ENCODE measurements at regions not wholly inside any gene's neighbourhood (a gene's known extent, or its start where the extent isn't known, plus 50 kb on each side); places are given as distances from the start of the nearest gene placed in this dataset.

DNA sequence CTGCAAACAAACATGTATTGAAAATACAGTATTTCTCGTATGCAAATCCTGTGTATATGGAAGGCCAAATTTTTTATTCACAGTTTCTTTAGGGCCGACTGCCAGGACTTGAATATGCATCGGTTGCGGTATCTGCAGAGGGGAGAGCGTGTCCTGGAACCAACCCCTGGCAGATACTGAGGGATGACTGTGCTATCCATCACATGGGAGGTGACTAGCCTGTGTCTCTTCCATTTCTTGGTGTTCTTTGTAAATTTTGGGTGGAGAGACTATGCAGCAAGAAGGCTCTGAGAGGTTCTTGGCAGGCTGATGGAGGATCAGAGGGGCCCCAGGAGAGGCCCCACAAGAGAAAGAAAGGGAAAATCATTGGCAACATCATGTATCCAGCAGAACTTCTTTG, 384.3 kb downstream of the YTHDC2 start:
- Histone ChIP-seq H3K4me3 (ENCODE audit: low read length) (no peak overlapping the region), H2AFZ (ENCODE audit: low read depth, low read length) (no peak overlapping the region), H3K27me3 (ENCODE audit: insufficient read depth, low read length) (peaks cover 2% of the 10 kb centered on the region), H3K4me1 (ENCODE audit: insufficient read depth, low read length) (no peaks in the 10 kb centered on the region), H3K9me3 (ENCODE audit: low read length) (no peaks in the 10 kb centered on the region), H3K36me3 (ENCODE audit: insufficient read depth, low read length) (no peaks in the 10 kb centered on the region)

DNA sequence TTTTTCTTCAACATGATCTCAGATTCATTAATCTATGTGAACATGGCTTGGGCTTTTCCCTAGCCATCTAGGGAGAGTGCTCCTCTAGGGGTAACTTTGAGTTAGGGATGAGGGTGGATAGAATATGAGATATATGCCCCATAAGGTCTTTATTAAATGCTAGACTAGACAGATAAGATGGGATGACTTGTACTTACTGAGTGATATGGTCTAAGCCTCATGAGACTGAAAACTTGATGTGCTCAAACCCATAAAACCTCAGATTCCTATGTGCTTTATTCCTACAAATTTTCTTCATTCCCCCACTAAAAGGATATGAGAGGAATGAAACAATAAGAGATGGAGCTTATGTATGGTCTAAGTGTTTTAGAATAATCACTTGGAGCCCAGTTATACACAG, 386.6 kb downstream of the YTHDC2 start:
- Histone ChIP-seq H3K4me1 (ENCODE audit: insufficient read depth, low read length) (no peaks in the 10 kb centered on the region), H2AFZ (ENCODE audit: low read depth, low read length) (no peak overlapping the region), H3K27me3 (ENCODE audit: insufficient read depth, low read length) (peaks cover 2% of the 10 kb centered on the region), H3K4me3 (ENCODE audit: low read length) (no peak overlapping the region), H3K36me3 (ENCODE audit: insufficient read depth, low read length) (no peaks in the 10 kb centered on the region), H3K9me3 (ENCODE audit: low read length) (no peaks in the 10 kb centered on the region)

DNA sequence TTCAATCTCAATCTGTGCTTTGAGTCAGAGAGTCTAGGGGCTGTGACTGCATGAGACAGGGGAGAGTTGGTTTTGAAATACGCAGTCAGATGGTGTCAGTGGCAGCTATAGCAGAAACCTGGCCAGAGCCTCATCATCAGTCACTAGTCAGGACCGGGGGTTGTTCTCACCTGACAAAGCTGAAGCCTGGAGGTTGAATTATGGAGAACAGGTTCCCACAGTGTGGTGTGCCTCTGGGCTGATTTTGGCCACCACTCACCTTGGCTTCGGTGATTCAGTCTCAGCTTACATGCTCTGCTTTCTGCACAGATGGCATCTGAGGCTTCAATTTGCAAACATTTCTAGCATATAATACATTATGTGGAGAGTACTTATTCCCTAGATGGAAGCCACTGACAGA, 387.3 kb downstream of the YTHDC2 start:
- no peak overlapping the region for H2AFZ ChIP-seq (ENCODE audit: low read depth, low read length)
- no peak overlapping the region for H3K4me3 ChIP-seq (ENCODE audit: low read length)
- peaks cover 2% of the 10 kb centered on the region for H3K27me3 ChIP-seq (ENCODE audit: insufficient read depth, low read length)
- no peaks in the 10 kb centered on the region for H3K4me1 ChIP-seq (ENCODE audit: insufficient read depth, low read length)
- H3K36me3 ChIP-seq (ENCODE audit: insufficient read depth, low read length): no peaks in the 10 kb centered on the region
- H3K9me3 ChIP-seq (ENCODE audit: low read length): no peaks in the 10 kb centered on the region

DNA sequence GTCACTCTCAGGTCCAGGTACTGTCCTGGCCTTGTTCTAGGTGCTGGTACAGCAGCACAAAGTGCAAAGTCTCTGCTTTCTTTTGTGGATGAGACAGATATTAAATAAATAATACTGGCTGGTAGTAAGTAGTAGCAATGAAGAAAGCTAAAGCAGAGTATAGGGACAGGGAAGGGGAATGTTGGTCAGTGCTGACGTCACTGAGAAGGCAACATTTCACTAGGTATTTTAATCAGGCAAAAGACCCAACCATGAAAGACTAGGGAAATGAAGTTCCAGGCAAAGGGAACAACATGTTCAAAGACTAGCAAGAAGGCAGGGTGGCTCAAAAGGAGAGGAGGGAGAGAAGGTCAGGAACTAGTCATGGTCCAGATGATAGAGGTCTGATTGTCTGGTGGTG, 388.2 kb downstream of the YTHDC2 start:
- no peak overlapping the region for H3K4me3 ChIP-seq (ENCODE audit: low read length)
- no peaks in the 10 kb centered on the region for H3K27me3 ChIP-seq (ENCODE audit: insufficient read depth, low read length)
- no peaks in the 10 kb centered on the region for H3K36me3 ChIP-seq (ENCODE audit: insufficient read depth, low read length)
- no peak overlapping the region for H2AFZ ChIP-seq (ENCODE audit: low read depth, low read length)
- H3K4me1 ChIP-seq (ENCODE audit: insufficient read depth, low read length): no peaks in the 10 kb centered on the region
- no peaks in the 10 kb centered on the region for H3K9me3 ChIP-seq (ENCODE audit: low read length)

DNA sequence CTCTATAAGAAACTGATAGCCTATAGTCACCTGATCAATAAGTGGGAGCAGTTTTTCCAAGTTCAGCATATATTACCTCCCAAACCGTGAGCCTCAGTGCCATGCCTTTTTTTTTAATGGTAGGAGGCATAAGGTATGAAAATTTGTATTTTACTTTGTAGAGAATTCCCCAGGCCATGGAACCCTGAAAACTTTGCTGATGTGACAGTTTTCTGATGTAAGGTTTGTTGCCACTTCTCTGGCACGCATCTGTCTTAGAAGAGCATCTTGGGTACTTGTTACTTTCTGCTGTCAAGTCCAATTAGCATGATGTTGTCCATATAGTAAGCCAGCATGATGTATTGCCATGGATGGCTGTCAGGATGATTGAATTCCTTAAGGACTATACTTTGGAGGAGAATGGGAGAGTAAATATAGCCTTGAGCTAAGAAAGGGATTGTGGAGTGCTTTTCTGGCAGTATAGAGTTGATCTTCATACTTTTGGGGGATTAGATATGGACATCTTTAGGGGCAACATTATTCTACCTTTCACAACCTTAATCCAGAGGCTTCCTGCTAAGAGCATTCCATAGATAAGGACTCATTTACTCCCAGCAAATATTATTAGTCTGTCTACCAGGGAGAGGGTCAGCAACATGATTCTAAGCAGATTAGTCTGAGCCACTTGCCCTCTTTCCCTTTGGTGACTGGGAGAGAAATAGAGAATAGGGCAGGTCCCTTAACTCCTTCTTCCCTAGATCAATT, 389.6 kb downstream of the YTHDC2 start:
- H3K9me3 ChIP-seq (ENCODE audit: low read length): no peaks in the 10 kb centered on the region
- H3K27me3 ChIP-seq (ENCODE audit: insufficient read depth, low read length): no peaks in the 10 kb centered on the region
- H3K4me1 ChIP-seq (ENCODE audit: insufficient read depth, low read length): no peaks in the 10 kb centered on the region
- no peak overlapping the region for H3K4me3 ChIP-seq (ENCODE audit: low read length)
- H3K36me3 ChIP-seq (ENCODE audit: insufficient read depth, low read length): no peaks in the 10 kb centered on the region
- no peak overlapping the region for H2AFZ ChIP-seq (ENCODE audit: low read depth, low read length)

DNA sequence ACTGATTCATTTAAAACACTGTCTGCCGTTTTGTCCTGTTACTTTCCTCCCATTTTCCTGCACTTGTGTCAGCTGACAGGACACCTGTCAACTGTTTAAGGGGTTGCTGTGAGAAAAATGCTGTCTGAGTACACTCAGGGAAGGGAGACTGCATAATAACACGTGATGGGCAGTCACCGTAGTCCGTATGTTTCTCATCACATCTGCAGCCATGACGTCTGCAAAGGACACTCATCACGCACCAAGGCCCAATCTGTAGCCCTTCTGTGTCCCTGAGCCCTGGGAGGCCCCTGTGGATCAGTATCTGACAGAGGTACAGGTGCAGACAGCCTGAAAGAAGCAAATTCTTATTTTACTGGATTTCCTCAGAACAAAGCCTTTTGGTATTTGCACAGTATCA, 396.3 kb downstream of the YTHDC2 start:
- Histone ChIP-seq H2AFZ (ENCODE audit: low read depth, low read length) (no peak overlapping the region), H3K36me3 (ENCODE audit: insufficient read depth, low read length) (no peaks in the 10 kb centered on the region), H3K4me3 (ENCODE audit: low read length) (no peak overlapping the region), H3K27me3 (ENCODE audit: insufficient read depth, low read length) (no peaks in the 10 kb centered on the region), H3K9me3 (ENCODE audit: low read length) (no peaks in the 10 kb centered on the region), H3K4me1 (ENCODE audit: insufficient read depth, low read length) (no peaks in the 10 kb centered on the region)

DNA sequence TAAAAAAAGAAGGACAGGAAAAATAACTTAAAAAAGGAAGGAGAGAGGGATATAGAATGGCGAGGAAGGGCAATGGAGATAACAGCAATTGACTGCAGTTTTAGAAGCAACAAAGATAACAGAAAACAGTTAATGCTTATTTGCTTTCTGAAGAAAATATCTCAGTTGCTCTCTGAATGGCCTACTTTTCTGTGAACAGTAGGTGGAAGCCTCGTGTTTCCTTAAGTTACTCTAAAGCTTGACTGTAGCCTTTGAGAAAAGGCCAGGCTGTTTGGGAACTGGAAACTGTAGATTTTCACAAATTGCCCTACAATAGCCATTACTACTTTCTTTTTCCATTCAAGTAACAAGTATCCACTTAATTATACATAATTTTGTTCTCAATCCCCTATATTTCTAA, 404.5 kb downstream of the YTHDC2 start:
- Histone ChIP-seq H3K4me1 (ENCODE audit: insufficient read depth, low read length) (no peaks in the 10 kb centered on the region), H2AFZ (ENCODE audit: low read depth, low read length) (no peak overlapping the region), H3K9me3 (ENCODE audit: low read length) (no peaks in the 10 kb centered on the region), H3K27me3 (ENCODE audit: insufficient read depth, low read length) (no peaks in the 10 kb centered on the region), H3K36me3 (ENCODE audit: insufficient read depth, low read length) (no peaks in the 10 kb centered on the region), H3K4me3 (ENCODE audit: low read length) (no peak overlapping the region)

DNA sequence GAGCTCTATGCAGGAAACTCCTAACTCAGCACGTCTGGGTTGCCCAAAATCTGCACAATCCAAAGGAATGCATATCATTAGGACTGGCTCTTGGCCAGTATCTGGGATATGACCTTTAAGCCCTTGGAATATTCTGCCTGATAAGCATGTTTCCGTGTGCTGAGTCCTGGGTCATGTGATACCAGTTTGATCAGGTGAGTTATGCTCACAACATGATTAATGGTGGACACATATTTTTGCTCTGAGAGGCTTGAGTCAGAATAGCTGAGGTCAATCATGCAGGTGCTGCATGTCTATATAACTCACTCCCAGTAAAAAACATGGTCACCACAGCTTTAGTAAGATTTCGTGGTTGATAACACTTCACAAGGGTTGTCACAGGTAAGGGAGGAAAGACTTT, 408.8 kb downstream of the YTHDC2 start:
- H3K4me1 ChIP-seq (ENCODE audit: insufficient read depth, low read length): no peaks in the 10 kb centered on the region
- no peak overlapping the region for H3K4me3 ChIP-seq (ENCODE audit: low read length)
- no peaks in the 10 kb centered on the region for H3K9me3 ChIP-seq (ENCODE audit: low read length)
- no peaks in the 10 kb centered on the region for H3K36me3 ChIP-seq (ENCODE audit: insufficient read depth, low read length)
- H2AFZ ChIP-seq (ENCODE audit: low read depth, low read length): no peak overlapping the region
- no peaks in the 10 kb centered on the region for H3K27me3 ChIP-seq (ENCODE audit: insufficient read depth, low read length)

DNA sequence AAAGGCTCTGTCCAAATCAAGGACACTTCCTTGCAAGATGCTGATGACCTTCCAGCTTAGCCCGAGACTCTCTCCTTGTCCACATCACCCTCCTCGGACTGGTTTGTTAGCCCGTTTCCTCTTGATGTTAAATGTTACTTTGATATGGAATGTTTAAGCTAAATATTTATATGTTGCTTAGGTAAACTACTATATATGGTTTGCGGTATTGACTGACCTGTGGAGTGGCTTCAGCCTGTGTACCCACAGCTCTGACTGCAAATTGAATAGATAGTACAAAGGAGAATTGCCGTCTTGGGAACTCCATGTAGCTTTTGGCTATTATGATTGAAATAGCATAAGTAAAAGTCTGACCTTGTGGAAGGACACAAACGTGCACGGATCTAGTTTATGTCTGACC, 422.0 kb downstream of the YTHDC2 start:
- Histone ChIP-seq H2AFZ (ENCODE audit: low read depth, low read length) (no peak overlapping the region), H3K9me3 (ENCODE audit: low read length) (no peaks in the 10 kb centered on the region), H3K4me1 (ENCODE audit: insufficient read depth, low read length) (no peaks in the 10 kb centered on the region), H3K4me3 (ENCODE audit: low read length) (no peak overlapping the region), H3K36me3 (ENCODE audit: insufficient read depth, low read length) (no peaks in the 10 kb centered on the region), H3K27me3 (ENCODE audit: insufficient read depth, low read length) (no peaks in the 10 kb centered on the region)

DNA sequence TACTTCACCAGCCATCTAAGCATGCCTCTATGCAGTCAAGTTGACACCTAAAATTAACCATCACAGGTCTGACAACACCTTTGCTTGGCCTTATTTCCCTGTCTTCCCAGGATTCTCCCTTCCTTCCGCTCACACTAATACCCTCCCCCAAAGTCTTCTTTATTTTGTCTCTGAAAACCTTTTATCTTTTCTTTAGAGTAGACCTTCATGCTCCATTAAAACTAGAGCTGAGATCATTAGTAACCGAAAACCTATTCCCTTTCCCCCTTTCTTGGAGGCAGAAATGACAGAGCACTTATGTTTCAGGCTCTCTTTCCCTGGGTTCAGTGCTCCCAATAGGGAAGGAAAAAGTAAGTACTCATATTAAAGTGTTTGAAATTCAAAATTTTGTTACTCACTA, 423.8 kb downstream of the YTHDC2 start:
- Histone ChIP-seq H3K9me3 (ENCODE audit: low read length) (no peaks in the 10 kb centered on the region), H3K27me3 (ENCODE audit: insufficient read depth, low read length) (no peaks in the 10 kb centered on the region), H3K4me3 (ENCODE audit: low read length) (no peak overlapping the region), H3K4me1 (ENCODE audit: insufficient read depth, low read length) (no peaks in the 10 kb centered on the region), H2AFZ (ENCODE audit: low read depth, low read length) (no peak overlapping the region), H3K36me3 (ENCODE audit: insufficient read depth, low read length) (no peaks in the 10 kb centered on the region)

DNA sequence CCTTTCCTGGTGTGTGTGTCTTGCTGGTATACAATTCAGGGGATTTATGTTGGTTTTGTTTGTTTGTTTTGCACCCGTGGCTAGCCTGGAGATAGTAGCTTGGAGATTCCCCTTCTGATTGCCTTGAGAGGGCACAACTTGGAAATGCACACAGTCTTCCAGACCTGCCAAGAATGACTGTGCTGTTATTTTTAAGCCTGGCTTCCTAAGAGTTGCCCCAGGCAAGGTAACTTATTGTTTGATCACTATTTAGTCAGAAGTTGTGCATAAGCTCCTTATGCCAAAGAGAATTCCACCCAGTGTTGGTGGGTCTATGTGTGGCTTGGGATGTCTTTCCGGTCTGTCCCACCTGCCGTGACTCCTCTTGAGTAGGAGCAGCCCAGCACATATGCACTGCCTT, 421.9 kb upstream of the KCNN2 start:
- Histone ChIP-seq H2AFZ (ENCODE audit: low read depth, low read length) (no peak overlapping the region), H3K27me3 (ENCODE audit: insufficient read depth, low read length) (no peaks in the 10 kb centered on the region), H3K9me3 (ENCODE audit: low read length) (no peaks in the 10 kb centered on the region), H3K36me3 (ENCODE audit: insufficient read depth, low read length) (no peaks in the 10 kb centered on the region), H3K4me3 (ENCODE audit: low read length) (no peak overlapping the region), H3K4me1 (ENCODE audit: insufficient read depth, low read length) (no peaks in the 10 kb centered on the region)

DNA sequence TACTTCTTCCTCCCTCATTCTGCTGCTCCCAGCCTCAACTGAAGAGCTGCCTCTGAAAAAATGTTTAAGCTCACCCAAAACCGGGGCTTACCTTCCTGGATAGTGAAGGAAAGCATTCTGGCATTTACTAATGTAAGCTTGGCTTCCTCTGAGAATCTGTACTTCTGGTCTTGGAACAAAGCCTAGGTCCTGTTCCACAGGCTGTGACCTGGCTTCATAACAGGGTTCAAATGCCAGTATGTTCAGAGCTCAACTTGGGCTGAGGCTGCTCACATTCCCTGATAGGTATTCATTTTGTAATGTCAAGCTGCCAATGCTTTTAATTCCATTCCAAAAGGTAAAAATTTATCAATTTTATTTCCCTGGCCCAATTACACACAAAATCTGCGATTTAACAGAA, 411.7 kb upstream of the KCNN2 start:
- H2AFZ ChIP-seq (ENCODE audit: low read depth, low read length): no peak overlapping the region
- no peaks in the 10 kb centered on the region for H3K4me1 ChIP-seq (ENCODE audit: insufficient read depth, low read length)
- H3K9me3 ChIP-seq (ENCODE audit: low read length): no peaks in the 10 kb centered on the region
- H3K36me3 ChIP-seq (ENCODE audit: insufficient read depth, low read length): no peaks in the 10 kb centered on the region
- H3K27me3 ChIP-seq (ENCODE audit: insufficient read depth, low read length): no peaks in the 10 kb centered on the region
- H3K4me3 ChIP-seq (ENCODE audit: low read length): no peak overlapping the region

DNA sequence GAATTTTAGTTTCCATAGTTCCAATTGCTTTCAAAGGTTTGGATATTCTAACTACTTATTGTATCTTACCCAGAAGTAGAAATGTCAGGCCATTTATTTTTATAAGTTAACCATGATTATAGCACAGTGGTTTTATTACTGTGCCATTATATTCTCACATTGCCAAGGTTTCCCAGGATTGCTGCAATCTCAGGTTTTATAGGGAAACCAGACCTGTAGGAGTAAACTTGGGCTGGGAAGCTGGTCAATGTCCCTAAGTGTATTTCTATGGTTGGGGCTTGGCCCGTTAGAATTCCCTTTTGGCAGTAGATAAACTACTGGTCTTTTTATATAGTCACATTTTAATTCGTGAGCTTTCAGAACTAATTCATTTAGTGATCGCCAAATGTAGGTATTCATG, 396.6 kb upstream of the KCNN2 start:
- Histone ChIP-seq H3K27me3 (ENCODE audit: insufficient read depth, low read length) (no peaks in the 10 kb centered on the region), H3K4me1 (ENCODE audit: insufficient read depth, low read length) (no peaks in the 10 kb centered on the region), H2AFZ (ENCODE audit: low read depth, low read length) (no peak overlapping the region), H3K4me3 (ENCODE audit: low read length) (no peak overlapping the region), H3K9me3 (ENCODE audit: low read length) (no peaks in the 10 kb centered on the region), H3K36me3 (ENCODE audit: insufficient read depth, low read length) (no peaks in the 10 kb centered on the region)

DNA sequence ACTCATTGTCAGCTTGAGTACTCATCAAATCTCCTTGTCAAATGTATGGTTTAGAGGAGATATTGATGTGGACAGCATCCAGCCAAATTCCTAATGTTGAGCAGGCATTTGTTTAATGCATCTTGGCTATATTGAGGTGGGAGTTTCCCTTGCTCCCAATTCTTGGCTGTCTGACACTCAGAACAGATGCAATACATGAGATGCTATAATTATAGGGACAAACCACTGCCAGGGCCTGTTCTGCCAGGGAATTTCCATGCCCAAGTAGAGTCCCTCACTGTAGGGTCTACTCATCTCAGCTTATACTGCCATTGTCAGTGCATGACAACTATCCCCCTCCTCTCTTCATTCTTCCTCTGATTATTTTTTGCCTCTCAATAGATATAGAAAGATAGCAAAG, 392.0 kb upstream of the KCNN2 start:
- Histone ChIP-seq H3K4me3 (ENCODE audit: low read length) (no peak overlapping the region), H3K4me1 (ENCODE audit: insufficient read depth, low read length) (no peaks in the 10 kb centered on the region), H2AFZ (ENCODE audit: low read depth, low read length) (no peak overlapping the region), H3K36me3 (ENCODE audit: insufficient read depth, low read length) (no peaks in the 10 kb centered on the region), H3K9me3 (ENCODE audit: low read length) (no peaks in the 10 kb centered on the region), H3K27me3 (ENCODE audit: insufficient read depth, low read length) (no peaks in the 10 kb centered on the region)

Measured in neuron (in vitro differentiated cells).